T-cell (primary cell): ENCODE measurements at regions not wholly inside any gene's neighbourhood (a gene's known extent, or its start where the extent isn't known, plus 50 kb on each side); places are given as distances from the start of the nearest gene placed in this dataset.
"Not testable (repeated sequence)": the region's sequence is repeated elsewhere in the genome, so short reads cannot be mapped to it uniquely, and the experiment has no call there.

ENCODE experiments used
- ATAC-seq, 4 experiments: fragments of 200-7000 bp in 3 of 4; fragments of 150-1000 bp in 1 of 4; cut with Tn5 transposase; replicated peaks in 1 of 4; 1 replicate in 3 of 4; 2 replicates in 1 of 4; pipeline ENCODE4 v1.10.0; 2021; ENCODE audit warnings: moderate library complexity in 3 of 4, mild to moderate bottlenecking in 2 of 4, moderate number of reproducible peaks in 1 of 4
- CTCF ChIA-PET, 2 donors: fragments of 300-600 bp; sonication (Branson Sonifier 250); formaldehyde crosslinking; loops; one replicate each; lab custom pipeline; 2022; ENCODE audit warnings: antibody characterized with exemption in 2 of 2; lab: Charles Lee
- POLR2A ChIA-PET, 2 donors: fragments of 300-600 bp; sonication (Branson Sonifier 250); formaldehyde crosslinking; loops; one replicate each; lab custom pipeline; 2022; ENCODE audit warnings: antibody characterized with exemption in 2 of 2; lab: Charles Lee
- DNase-seq, 35 experiments: peaks; one replicate each; pipeline versions ENCODE4 v3.0.0 to v3.0.0-alpha.2; 2013 to 2023
- H3K27ac ChIP-seq: one replicate; pipeline ENCODE4 v1.5.1; 2013; ENCODE audit warnings: low read length
- H3K27me3 ChIP-seq, 2 experiments: replicated peaks in 1 of 2; 1 replicate in 1 of 2; 2 replicates in 1 of 2; pipeline versions ENCODE4 v1.6.1 to v1.7.0; 2013; ENCODE audit warnings: low read length in 1 of 2, mixed read lengths in 1 of 2; ENCODE audit not compliant: control insufficient read depth in 2 of 2, insufficient read depth in 2 of 2; ENCODE audit errors: extremely low read depth in 1 of 2
- H3K36me3 ChIP-seq, 2 donors: 1 replicate in 1 of 2; 2 replicates in 1 of 2; pipeline versions ENCODE4 v1.6.1 to v1.7.0; 2013; ENCODE audit warnings: low read length in 1 of 2; ENCODE audit not compliant: control insufficient read depth in 2 of 2, insufficient read depth in 1 of 2; ENCODE audit errors: extremely low read depth in 1 of 2
- H3K4me1 ChIP-seq, 2 experiments: 1 replicate in 1 of 2; 2 replicates in 1 of 2; pipeline versions ENCODE4 v1.6.1 to v1.7.0; 2013; ENCODE audit warnings: low read length in 2 of 2, mixed read lengths in 1 of 2; ENCODE audit not compliant: insufficient read depth in 2 of 2, control insufficient read depth in 1 of 2; ENCODE audit errors: extremely low read depth in 1 of 2
- H3K4me3 ChIP-seq, 2 donors: 1 replicate in 1 of 2; 2 replicates in 1 of 2; pipeline versions ENCODE4 v1.5.1 to v1.7.0; 2013; ENCODE audit warnings: mild to moderate bottlenecking in 2 of 2, low read length in 1 of 2, moderate library complexity in 1 of 2; ENCODE audit not compliant: control insufficient read depth in 1 of 2; ENCODE audit errors: extremely low read depth in 1 of 2
- H3K9me3 ChIP-seq: 2 replicates; pipeline ENCODE4 v1.7.0; 2013
- H3K27ac Mint-ChIP-seq, 2 donors: one replicate each; pipeline ENCODE4 v1.8.0; 2020 to 2021; ENCODE audit warnings: mild to moderate bottlenecking in 2 of 2, mixed read lengths in 2 of 2
- H3K27me3 Mint-ChIP-seq, 2 donors: one replicate each; pipeline ENCODE4 v1.8.0; 2021 to 2022; ENCODE audit warnings: mixed read lengths in 2 of 2
- H3K36me3 Mint-ChIP-seq: one replicate; pipeline ENCODE4 v1.8.0; 2021; ENCODE audit warnings: mixed read lengths
- H3K4me1 Mint-ChIP-seq, 3 donors: one replicate each; pipeline ENCODE4 v1.8.0; 2020 to 2022; ENCODE audit warnings: mixed read lengths in 3 of 3, mild to moderate bottlenecking in 1 of 3
- H3K4me3 Mint-ChIP-seq, 3 donors: one replicate each; pipeline ENCODE4 v1.8.0; 2020 to 2022; ENCODE audit warnings: mild to moderate bottlenecking in 3 of 3, mixed read lengths in 3 of 3, moderate library complexity in 3 of 3
- H3K9me3 Mint-ChIP-seq, 3 donors: one replicate each; pipeline ENCODE4 v1.8.0; 2020 to 2022; ENCODE audit warnings: mixed read lengths in 3 of 3
- WGBS: methylation state at CpG from one replicate; pipeline ENCODE4 v1.1.5; 2013; ENCODE audit warnings: missing lambda C conversion rate; ENCODE audit not compliant: insufficient coverage; 5-methylcytosine and 5-hydroxymethylcytosine counted together

- H3K36me3 ChIP-seq = no peaks in the 10 kb centered on the region
- peaks cover 5 to 11% (median 7%) of the 10 kb centered on the region in 3 donors for H3K9me3 Mint-ChIP-seq
- no peak overlapping the region for H3K4me3 ChIP-seq
- H3K27ac Mint-ChIP-seq = no peak overlapping the region
- H3K27me3 Mint-ChIP-seq = no peaks in the 10 kb centered on the region
- peaks cover 4 to 7% (median 5%) of the 10 kb centered on the region in 3 donors for H3K4me1 Mint-ChIP-seq
- no peaks in the 10 kb centered on the region for H3K27me3 ChIP-seq
- ChIA-PET CTCF (no interaction called here), POLR2A (interaction anchor here in 1 of 2 donors (0.6 kb wide), 1 partner anchor 153 kb away, joined by 4 read pairs; no protein-coding TSS in a partner anchor)
- H3K9me3 ChIP-seq = no peaks in the 10 kb centered on the region
- DNase-seq = no peak
- no peak overlapping the region for H3K4me3 Mint-ChIP-seq
- H3K4me1 ChIP-seq = no peaks in the 10 kb centered on the region
- 94% methylated on average over 3 of the region's 27 CpGs for WGBS
- H3K36me3 Mint-ChIP-seq = peaks cover 10% of the 10 kb centered on the region
- no peak overlapping the region for H3K27ac ChIP-seq
- no peak for ATAC-seq
Measured at GRCh38 chrX:74065831-74066390, 213.4 kb upstream of the XIST start.

- Histone ChIP-seq H3K4me3 (no peak overlapping the region), H3K9me3 (no peaks in the 10 kb centered on the region), H3K36me3 (no peaks in the 10 kb centered on the region), H3K4me1 (no peaks in the 10 kb centered on the region), H3K27ac (no peak overlapping the region), H3K27me3 (no peaks in the 10 kb centered on the region)
- ATAC-seq = no peak
- POLR2A ChIA-PET = no interaction called here
- peaks cover 5% of the 10 kb centered on the region for H3K36me3 Mint-ChIP-seq
- no peaks in the 10 kb centered on the region for H3K27me3 Mint-ChIP-seq
- no peak overlapping the region for H3K27ac Mint-ChIP-seq
- H3K9me3 Mint-ChIP-seq = peaks cover 5 to 8% (median 6%) of the 10 kb centered on the region in 3 donors
- no peak for DNase-seq
- H3K4me3 Mint-ChIP-seq = no peak overlapping the region
- CTCF ChIA-PET = no interaction called here
- peaks cover 4 to 7% (median 5%) of the 10 kb centered on the region in 3 donors for H3K4me1 Mint-ChIP-seq
- WGBS = no CpG with 5 or more reads among the region's 1 CpG
Measured at GRCh38 chrX:74063426-74064155, 211.1 kb upstream of the XIST start.

GRCh38 chrX:74061879-74062278 lies 209.4 kb upstream of the XIST start:
- POLR2A ChIA-PET = no interaction called here
- no peak overlapping the region for H3K27ac Mint-ChIP-seq
- Histone ChIP-seq H3K4me1 (no peaks in the 10 kb centered on the region), H3K27me3 (no peaks in the 10 kb centered on the region), H3K36me3 (no peaks in the 10 kb centered on the region), H3K4me3 (no peak overlapping the region), H3K27ac (no peak overlapping the region), H3K9me3 (no peaks in the 10 kb centered on the region)
- no peaks in the 10 kb centered on the region for H3K27me3 Mint-ChIP-seq
- no CpG with 5 or more reads among the region's 4 CpGs for WGBS
- H3K9me3 Mint-ChIP-seq = no peaks in the 10 kb centered on the region
- no peaks in the 10 kb centered on the region for H3K36me3 Mint-ChIP-seq
- H3K4me1 Mint-ChIP-seq = peaks cover 4 to 7% (median 5%) of the 10 kb centered on the region in 3 donors
- H3K4me3 Mint-ChIP-seq = no peak overlapping the region
- no peak for ATAC-seq
- no peak for DNase-seq
- CTCF ChIA-PET = no interaction called here

- Mint-ChIP-seq H3K4me3 (no peak overlapping the region), H3K27me3 (no peaks in the 10 kb centered on the region), H3K4me1 (no peaks in the 10 kb centered on the region), H3K27ac (no peak overlapping the region), H3K36me3 (peaks cover 6% of the 10 kb centered on the region), H3K9me3 (peaks cover 4 to 11% (median 4%) of the 10 kb centered on the region in 3 donors)
- H3K4me3 ChIP-seq = no peak overlapping the region
- no peaks in the 10 kb centered on the region for H3K36me3 ChIP-seq
- no peaks in the 10 kb centered on the region for H3K9me3 ChIP-seq
- no peaks in the 10 kb centered on the region for H3K4me1 ChIP-seq
- POLR2A ChIA-PET = no interaction called here
- no peak overlapping the region for H3K27ac ChIP-seq
- peaks cover 0 to 7% of the 10 kb centered on the region in 2 experiments for H3K27me3 ChIP-seq
- no peak for ATAC-seq
- CTCF ChIA-PET = no interaction called here
- DNase-seq = no peak
Measured at GRCh38 chrX:74049126-74049525, 196.6 kb upstream of the XIST start.

GRCh38 chrX:74034066-74034465 lies 181.6 kb upstream of the XIST start:
- H3K4me1 ChIP-seq, ATAC-seq, H3K4me3 Mint-ChIP-seq, H3K36me3 ChIP-seq, DNase-seq, H3K27me3 Mint-ChIP-seq, H3K9me3 Mint-ChIP-seq, H3K27ac Mint-ChIP-seq, CTCF ChIA-PET, H3K27ac ChIP-seq, H3K4me1 Mint-ChIP-seq, POLR2A ChIA-PET, H3K27me3 ChIP-seq, H3K36me3 Mint-ChIP-seq, H3K9me3 ChIP-seq, H3K4me3 ChIP-seq: not testable (repeated sequence)
- WGBS = no CpG with 5 or more reads among the region's 1 CpG

- CTCF ChIA-PET, H3K9me3 Mint-ChIP-seq, H3K4me3 ChIP-seq, H3K9me3 ChIP-seq, H3K4me3 Mint-ChIP-seq, H3K36me3 ChIP-seq, DNase-seq, H3K36me3 Mint-ChIP-seq, H3K27me3 Mint-ChIP-seq, POLR2A ChIA-PET, H3K27ac Mint-ChIP-seq, H3K4me1 ChIP-seq, ATAC-seq, H3K27ac ChIP-seq, H3K27me3 ChIP-seq, H3K4me1 Mint-ChIP-seq: not testable (repeated sequence)
- WGBS = no CpG with 5 or more reads among the region's 7 CpGs
Measured at GRCh38 chrX:74031527-74031926, 179.0 kb upstream of the XIST start.
